ENCODE measurements at regions not wholly inside any gene's neighbourhood (a gene's known extent, or its start where the extent isn't known, plus 50 kb on each side); places are given as distances from the start of the nearest gene placed in this dataset.

- WGBS, 4 donors: 72 to 82% (median 79%) methylated on average over 3 of the region's 3 CpGs
- Histone ChIP-seq H3K4me1 (no peaks in the 10 kb centered on the region), H3K36me3 (no peaks in the 10 kb centered on the region), H3K9me3 (no peaks in the 10 kb centered on the region), H3K27me3 (no peaks in the 10 kb centered on the region), H3K27ac (no peak overlapping the region), H3K4me3 (no peak overlapping the region)
- ATAC-seq: no peak
- no peak for DNase-seq
- TF ChIP-seq, protein P1, sequence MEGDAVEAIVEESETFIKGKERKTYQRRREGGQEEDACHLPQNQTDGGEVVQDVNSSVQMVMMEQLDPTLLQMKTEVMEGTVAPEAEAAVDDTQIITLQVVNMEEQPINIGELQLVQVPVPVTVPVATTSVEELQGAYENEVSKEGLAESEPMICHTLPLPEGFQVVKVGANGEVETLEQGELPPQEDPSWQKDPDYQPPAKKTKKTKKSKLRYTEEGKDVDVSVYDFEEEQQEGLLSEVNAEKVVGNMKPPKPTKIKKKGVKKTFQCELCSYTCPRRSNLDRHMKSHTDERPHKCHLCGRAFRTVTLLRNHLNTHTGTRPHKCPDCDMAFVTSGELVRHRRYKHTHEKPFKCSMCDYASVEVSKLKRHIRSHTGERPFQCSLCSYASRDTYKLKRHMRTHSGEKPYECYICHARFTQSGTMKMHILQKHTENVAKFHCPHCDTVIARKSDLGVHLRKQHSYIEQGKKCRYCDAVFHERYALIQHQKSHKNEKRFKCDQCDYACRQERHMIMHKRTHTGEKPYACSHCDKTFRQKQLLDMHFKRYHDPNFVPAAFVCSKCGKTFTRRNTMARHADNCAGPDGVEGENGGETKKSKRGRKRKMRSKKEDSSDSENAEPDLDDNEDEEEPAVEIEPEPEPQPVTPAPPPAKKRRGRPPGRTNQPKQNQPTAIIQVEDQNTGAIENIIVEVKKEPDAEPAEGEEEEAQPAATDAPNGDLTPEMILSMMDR (IDR thresholded peaks at IDR 0.05): no peak
- no peak for TF ChIP-seq POLR2A (IDR thresholded peaks at IDR 0.05)
- intact Hi-C loops (cut with DNase I): no loop called here
Observed at GRCh38 chr17:72433797-72434196, 313.0 kb downstream of the SOX9 start.

GRCh38 chr17:72434581-72434980 lies 313.8 kb downstream of the SOX9 start:
- Histone ChIP-seq H3K27ac (no peak overlapping the region), H3K4me3 (no peak overlapping the region), H3K27me3 (no peaks in the 10 kb centered on the region), H3K4me1 (no peaks in the 10 kb centered on the region), H3K36me3 (no peaks in the 10 kb centered on the region), H3K9me3 (no peaks in the 10 kb centered on the region)
- TF ChIP-seq POLR2A (IDR thresholded peaks at IDR 0.05): no peak
- TF ChIP-seq, protein P1 (IDR thresholded peaks at IDR 0.05): no peak
- no peak for ATAC-seq
- intact Hi-C loops (cut with DNase I): no loop called here
- DNase-seq: no peak

DNA sequence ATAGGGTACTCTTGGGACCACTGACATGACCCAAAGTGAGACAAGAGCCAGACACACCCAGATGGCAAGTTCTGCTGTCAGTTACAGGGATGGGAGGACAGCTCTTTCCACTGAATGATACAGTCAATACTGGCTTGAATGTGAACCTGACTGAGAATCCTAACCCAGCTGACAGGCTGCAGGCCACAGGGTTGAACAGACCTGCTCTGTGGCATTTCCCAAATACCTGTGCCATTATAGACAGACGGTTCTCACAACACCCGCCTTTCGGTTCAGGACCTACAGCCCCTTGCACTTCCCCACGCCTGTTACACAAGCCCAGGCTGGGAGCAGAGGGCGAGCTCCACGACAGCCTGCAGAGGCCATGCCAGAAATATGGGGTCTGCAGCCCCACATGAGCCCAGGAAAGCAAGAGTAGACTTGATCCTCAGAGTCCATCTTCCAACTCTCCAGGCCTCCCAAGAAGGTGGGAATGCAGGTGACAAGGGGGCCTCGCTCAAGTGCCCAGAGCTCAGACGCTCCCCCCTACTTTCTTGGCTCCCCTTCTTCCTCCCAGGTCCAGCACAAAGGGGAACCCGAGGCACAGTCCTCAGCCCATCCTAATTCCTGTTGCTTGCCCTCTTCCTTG lies 314.3 kb downstream of the SOX9 start:
- ATAC-seq (no peak), DNase-seq (no peak)
- Histone ChIP-seq H3K36me3 (no peaks in the 10 kb centered on the region), H3K27me3 (no peaks in the 10 kb centered on the region), H3K4me1 (no peaks in the 10 kb centered on the region), H3K27ac (no peak overlapping the region), H3K4me3 (no peak overlapping the region), H3K9me3 (no peaks in the 10 kb centered on the region)
- TF ChIP-seq, protein P1 (IDR thresholded peaks at IDR 0.05): no peak
- TF ChIP-seq POLR2A (IDR thresholded peaks at IDR 0.05): no peak
- 79 to 92% (median 83%) methylated on average over 9 of the region's 9 CpGs for WGBS, 4 donors
- intact Hi-C loops (cut with DNase I): no loop called here

- no peak for ATAC-seq
- Histone ChIP-seq H3K9me3 (no peaks in the 10 kb centered on the region), H3K4me1 (no peaks in the 10 kb centered on the region), H3K27me3 (no peaks in the 10 kb centered on the region), H3K27ac (no peak overlapping the region), H3K4me3 (no peak overlapping the region), H3K36me3 (no peaks in the 10 kb centered on the region)
- intact Hi-C loops (cut with DNase I): no loop called here
- TF ChIP-seq, protein P1 (IDR thresholded peaks at IDR 0.05): no peak
- TF ChIP-seq POLR2A (IDR thresholded peaks at IDR 0.05): no peak
- 88 to 90% (median 89%) methylated on average over 6 of the region's 6 CpGs for whole genome bisulfite sequencing, 4 donors
- no peak for DNase-seq
Observed at GRCh38 chr17:72438783-72439182, 318.0 kb downstream of the SOX9 start.

Data from heart left ventricle (tissue), 16 donors.